ENCODE measurements at regions not wholly inside any gene's neighbourhood (a gene's known extent, or its start where the extent isn't known, plus 50 kb on each side); places are given as distances from the start of the nearest gene placed in this dataset.

DNA sequence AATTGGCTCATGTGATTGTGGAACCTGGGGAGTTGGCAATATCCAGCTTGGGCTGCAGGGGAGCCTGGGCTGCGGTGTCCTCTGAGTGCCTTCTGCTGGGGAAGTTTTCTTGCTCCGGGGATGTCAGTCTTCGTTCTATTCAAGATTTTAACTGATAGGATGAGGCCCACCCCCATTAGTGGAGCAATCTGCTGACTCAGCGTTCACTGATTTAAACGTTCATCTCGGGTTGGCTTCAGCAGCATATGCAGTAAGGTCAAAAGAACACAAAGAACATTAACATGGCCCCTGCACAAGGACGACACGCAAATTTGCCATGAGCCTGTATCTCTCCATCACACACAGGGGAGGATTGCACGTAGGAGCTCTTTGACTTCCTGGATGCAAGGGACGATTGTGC lies 360.6 kb upstream of the ADARB2 start:
- 92% methylated on average over 8 of the region's 10 CpGs for WGBS (ENCODE audit: insufficient coverage)
- H3K4me3 Mint-ChIP-seq: no peak overlapping the region

DNA sequence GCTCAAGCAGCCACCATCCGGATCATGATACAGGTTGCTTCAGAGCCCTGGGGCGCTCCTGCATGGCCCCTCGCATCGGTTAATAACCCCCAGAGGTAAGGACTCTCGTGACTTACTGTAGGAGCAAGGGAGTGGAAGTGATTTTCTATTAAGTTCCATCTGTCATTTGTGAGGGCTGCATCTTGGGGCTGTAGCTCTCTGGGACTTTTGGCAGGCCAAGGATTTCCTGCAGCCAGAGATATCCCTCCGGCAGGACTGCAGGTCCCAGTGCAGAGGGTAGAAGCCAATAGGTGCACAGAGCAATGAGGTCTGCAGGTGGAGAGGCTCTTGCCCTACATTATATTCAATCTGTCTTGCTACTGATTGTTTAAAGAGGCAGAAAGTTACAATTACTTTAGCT lies 356.8 kb upstream of the ADARB2 start:
- H3K4me2 ChIP-seq (replicated peaks; ENCODE audit: low read depth, low read length, poor library complexity, severe bottlenecking): no peak overlapping the region
- no peaks in the 10 kb centered on the region for H3K79me2 ChIP-seq (ENCODE audit: control insufficient read depth, insufficient read depth, low read length)
- ATAC-seq (ENCODE audit: low read depth) (no peak), DNase-seq (no peak)
- POLR2A ChIA-PET: no interaction called here
- H3K27ac ChIP-seq (ENCODE audit: low read length in 2 of 2): no peak overlapping the region
- intact Hi-C loops (cut with micrococcal nuclease): no loop called here
- WGBS (ENCODE audit: insufficient coverage): 92% methylated on average over 5 of the region's 6 CpGs
- no peaks in the 10 kb centered on the region for H3K27me3 ChIP-seq (replicated peaks in 1 of 4; ENCODE audit: control extremely low read depth in 1 of 4, control insufficient read depth in 3 of 4, insufficient read depth in 4 of 4, low read length in 3 of 4)
- Mint-ChIP-seq H3K27ac (no peak overlapping the region), H3K27me3 (no peaks in the 10 kb centered on the region), H3K9me3 (ENCODE audit: insufficient read depth) (no peaks in the 10 kb centered on the region), H3K4me3 (no peak overlapping the region), H3K4me1 (no peaks in the 10 kb centered on the region)
- peaks cover 0 to 4% (median 0%) of the 10 kb centered on the region in 3 donors for H3K9me3 ChIP-seq (ENCODE audit: control extremely low read depth in 1 of 3, control insufficient read depth in 2 of 3, insufficient read depth in 1 of 3, low read length in 2 of 3)
- H3K4me3 ChIP-seq (ENCODE audit: control extremely low read depth in 1 of 5, extremely low read depth in 1 of 5, insufficient read depth in 1 of 5, low read depth in 2 of 5, low read length in 4 of 5): no peak overlapping the region
- no peaks in the 10 kb centered on the region for H3K4me1 ChIP-seq (ENCODE audit: control insufficient read depth in 2 of 2, insufficient read depth in 2 of 2, low read length in 2 of 2)
- H4K20me1 ChIP-seq (ENCODE audit: control insufficient read depth, insufficient read depth, low read length, poor library complexity, severe bottlenecking): no peaks in the 10 kb centered on the region
- TF ChIP-seq, protein P1, sequence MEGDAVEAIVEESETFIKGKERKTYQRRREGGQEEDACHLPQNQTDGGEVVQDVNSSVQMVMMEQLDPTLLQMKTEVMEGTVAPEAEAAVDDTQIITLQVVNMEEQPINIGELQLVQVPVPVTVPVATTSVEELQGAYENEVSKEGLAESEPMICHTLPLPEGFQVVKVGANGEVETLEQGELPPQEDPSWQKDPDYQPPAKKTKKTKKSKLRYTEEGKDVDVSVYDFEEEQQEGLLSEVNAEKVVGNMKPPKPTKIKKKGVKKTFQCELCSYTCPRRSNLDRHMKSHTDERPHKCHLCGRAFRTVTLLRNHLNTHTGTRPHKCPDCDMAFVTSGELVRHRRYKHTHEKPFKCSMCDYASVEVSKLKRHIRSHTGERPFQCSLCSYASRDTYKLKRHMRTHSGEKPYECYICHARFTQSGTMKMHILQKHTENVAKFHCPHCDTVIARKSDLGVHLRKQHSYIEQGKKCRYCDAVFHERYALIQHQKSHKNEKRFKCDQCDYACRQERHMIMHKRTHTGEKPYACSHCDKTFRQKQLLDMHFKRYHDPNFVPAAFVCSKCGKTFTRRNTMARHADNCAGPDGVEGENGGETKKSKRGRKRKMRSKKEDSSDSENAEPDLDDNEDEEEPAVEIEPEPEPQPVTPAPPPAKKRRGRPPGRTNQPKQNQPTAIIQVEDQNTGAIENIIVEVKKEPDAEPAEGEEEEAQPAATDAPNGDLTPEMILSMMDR (IDR thresholded peaks at IDR 0.05): no peak
- TF ChIP-seq EZH2 (IDR thresholded peaks at IDR 0.05; ENCODE audit: borderline replicate concordance, insufficient read depth, low read depth, low read length, poor library complexity, severe bottlenecking): no peak
- no peaks in the 10 kb centered on the region for H3K36me3 ChIP-seq (replicated peaks in 1 of 2; ENCODE audit: control extremely low read depth in 1 of 2, control insufficient read depth in 1 of 2, extremely low read depth in 1 of 2, insufficient read depth in 2 of 2, low read length in 1 of 2)
- CTCF ChIA-PET: no interaction called here
- H2AFZ ChIP-seq (ENCODE audit: insufficient read depth, low read depth, low read length, poor library complexity, severe bottlenecking): no peak overlapping the region
- no peak overlapping the region for H3K9ac ChIP-seq (ENCODE audit: low read length)

More for the DNA sequence above, 360.6 kb upstream of the ADARB2 start:
- no peak for TF ChIP-seq EZH2 (IDR thresholded peaks at IDR 0.05; ENCODE audit: borderline replicate concordance, insufficient read depth, low read depth, low read length, poor library complexity, severe bottlenecking)
- TF ChIP-seq, protein P1 (IDR thresholded peaks at IDR 0.05): no peak
- Mint-ChIP-seq H3K9me3 (ENCODE audit: insufficient read depth) (no peaks in the 10 kb centered on the region), H3K4me1 (no peaks in the 10 kb centered on the region), H3K27ac (no peak overlapping the region), H3K27me3 (no peaks in the 10 kb centered on the region)
- ATAC-seq (ENCODE audit: low read depth) (no peak), DNase-seq (no peak)
- Histone ChIP-seq H3K9me3 (ENCODE audit: control extremely low read depth in 1 of 3, control insufficient read depth in 2 of 3, insufficient read depth in 1 of 3, low read length in 2 of 3) (peaks cover 0 to 4% (median 0%) of the 10 kb centered on the region in 3 donors), H3K4me1 (ENCODE audit: control insufficient read depth in 2 of 2, insufficient read depth in 2 of 2, low read length in 2 of 2) (no peaks in the 10 kb centered on the region), H3K36me3 (replicated peaks in 1 of 2; ENCODE audit: control extremely low read depth in 1 of 2, control insufficient read depth in 1 of 2, extremely low read depth in 1 of 2, insufficient read depth in 2 of 2, low read length in 1 of 2) (no peaks in the 10 kb centered on the region), H3K9ac (ENCODE audit: low read length) (no peak overlapping the region), H3K4me3 (ENCODE audit: control extremely low read depth in 1 of 5, extremely low read depth in 1 of 5, insufficient read depth in 1 of 5, low read depth in 2 of 5, low read length in 4 of 5) (no peak overlapping the region), H3K79me2 (ENCODE audit: control insufficient read depth, insufficient read depth, low read length) (no peaks in the 10 kb centered on the region), H4K20me1 (ENCODE audit: control insufficient read depth, insufficient read depth, low read length, poor library complexity, severe bottlenecking) (no peaks in the 10 kb centered on the region), H3K27me3 (replicated peaks in 1 of 4; ENCODE audit: control extremely low read depth in 1 of 4, control insufficient read depth in 3 of 4, insufficient read depth in 4 of 4, low read length in 3 of 4) (no peaks in the 10 kb centered on the region), H3K27ac (ENCODE audit: low read length in 2 of 2) (no peak overlapping the region), H2AFZ (ENCODE audit: insufficient read depth, low read depth, low read length, poor library complexity, severe bottlenecking) (no peak overlapping the region), H3K4me2 (replicated peaks; ENCODE audit: low read depth, low read length, poor library complexity, severe bottlenecking) (no peak overlapping the region)
- ChIA-PET CTCF (no interaction called here), POLR2A (no interaction called here)
- intact Hi-C loops (cut with micrococcal nuclease): no loop called here

Measured in B cell (primary cell).